Trophoblast cell (in vitro differentiated cells and primary cell): ENCODE measurements at regions not wholly inside any gene's neighbourhood (a gene's known extent, or its start where the extent isn't known, plus 50 kb on each side); places are given as distances from the start of the nearest gene placed in this dataset.

ENCODE experiments used
- DNase-seq, 2 donors: peaks; one replicate each; pipeline ENCODE4 v3.0.0-alpha.2; 2016
- H2AFZ ChIP-seq: 2 replicates; pipeline ENCODE4 v1.6.1; 2013; ENCODE audit warnings: low read length, moderate library complexity, mild to moderate bottlenecking; ENCODE audit not compliant: insufficient read depth, poor library complexity
- H2AK5ac ChIP-seq: 2 replicates; pipeline ENCODE4 v1.6.1; 2013; ENCODE audit warnings: mild to moderate bottlenecking, low read length
- H2BK120ac ChIP-seq: 2 replicates; pipeline ENCODE4 v1.6.1; 2013; ENCODE audit warnings: low read length, mild to moderate bottlenecking, moderate library complexity; ENCODE audit not compliant: insufficient read depth, poor library complexity
- H2BK12ac ChIP-seq: 2 replicates; pipeline ENCODE4 v1.6.1; 2013; ENCODE audit warnings: mild to moderate bottlenecking, low read length, moderate library complexity
- H2BK5ac ChIP-seq: 2 replicates; pipeline ENCODE4 v1.6.1; 2013; ENCODE audit warnings: low read length, low read depth, moderate library complexity, mild to moderate bottlenecking; ENCODE audit not compliant: poor library complexity
- H3K14ac ChIP-seq: 2 replicates; pipeline ENCODE4 v1.6.1; 2013; ENCODE audit warnings: mild to moderate bottlenecking, low read length
- H3K18ac ChIP-seq: 2 replicates; pipeline ENCODE4 v1.6.1; 2013; ENCODE audit warnings: mild to moderate bottlenecking, low read length
- H3K23ac ChIP-seq: 2 replicates; pipeline ENCODE4 v1.6.1; 2013; ENCODE audit warnings: low read length
- H3K27ac ChIP-seq: 2 replicates; pipeline ENCODE4 v1.5.1; 2013; ENCODE audit warnings: low read depth, mild to moderate bottlenecking, inconsistent platforms, low read length, moderate library complexity
- H3K27me3 ChIP-seq: 2 replicates; pipeline ENCODE4 v1.6.1; 2013; ENCODE audit warnings: inconsistent platforms, mild to moderate bottlenecking, low read length, moderate library complexity; ENCODE audit not compliant: insufficient read depth
- H3K36me3 ChIP-seq, 2 experiments: 1 replicate in 1 of 2; 2 replicates in 1 of 2; pipeline ENCODE4 v1.6.1; 2013; ENCODE audit warnings: low read length in 2 of 2, mild to moderate bottlenecking in 2 of 2, moderate library complexity in 1 of 2; ENCODE audit not compliant: insufficient read depth in 2 of 2, control insufficient read depth in 1 of 2
- H3K4ac ChIP-seq: 2 replicates; pipeline ENCODE4 v1.6.1; 2013; ENCODE audit warnings: low read depth, mild to moderate bottlenecking, low read length, moderate library complexity
- H3K4me1 ChIP-seq, 2 experiments: 1 replicate in 1 of 2; 2 replicates in 1 of 2; pipeline ENCODE4 v1.6.1; 2013; ENCODE audit warnings: low read length in 2 of 2, mild to moderate bottlenecking in 2 of 2, moderate library complexity in 1 of 2; ENCODE audit not compliant: insufficient read depth in 2 of 2, control insufficient read depth in 1 of 2
- H3K4me2 ChIP-seq: 2 replicates; pipeline ENCODE4 v1.6.1; 2013; ENCODE audit warnings: inconsistent platforms, mild to moderate bottlenecking, low read length, moderate library complexity
- H3K4me3 ChIP-seq: 2 replicates; pipeline ENCODE4 v1.5.1; 2013; ENCODE audit warnings: mild to moderate bottlenecking, low read depth, low read length, inconsistent platforms
- H3K79me1 ChIP-seq: one replicate; pipeline ENCODE4 v1.6.1; 2013; ENCODE audit warnings: low read length
- H3K79me2 ChIP-seq: 2 replicates; pipeline ENCODE4 v1.6.1; 2013; ENCODE audit warnings: low read length, mild to moderate bottlenecking; ENCODE audit not compliant: control insufficient read depth, insufficient read depth, poor library complexity
- H3K9ac ChIP-seq: 2 replicates; pipeline ENCODE4 v1.6.1; 2013; ENCODE audit warnings: mild to moderate bottlenecking, low read length
- H3K9me3 ChIP-seq: 2 replicates; pipeline ENCODE4 v1.6.1; 2013; ENCODE audit warnings: low read depth, mild to moderate bottlenecking, control low read depth, inconsistent platforms, low read length; ENCODE audit not compliant: insufficient read depth
- H4K12ac ChIP-seq: 2 replicates; pipeline ENCODE4 v1.6.1; 2013; ENCODE audit warnings: low read depth, mild to moderate bottlenecking, low read length, moderate library complexity
- H4K8ac ChIP-seq: 2 replicates; pipeline ENCODE4 v1.6.1; 2013; ENCODE audit warnings: low read depth, mild to moderate bottlenecking, low read length, moderate library complexity
- H4K91ac ChIP-seq: one replicate; pipeline ENCODE4 v1.6.1; 2013; ENCODE audit warnings: low read depth, mild to moderate bottlenecking, low read length, moderate library complexity
- WGBS: extraction: QIAGEN DNeasy Blood & Tissue Kit; methylation state at CpG from one replicate; pipeline ENCODE4 v1.1.7; 2013; ENCODE audit warnings: missing lambda C conversion rate; ENCODE audit not compliant: insufficient read length, insufficient coverage; ENCODE audit errors: extremely low coverage; 5-methylcytosine and 5-hydroxymethylcytosine counted together

DNA sequence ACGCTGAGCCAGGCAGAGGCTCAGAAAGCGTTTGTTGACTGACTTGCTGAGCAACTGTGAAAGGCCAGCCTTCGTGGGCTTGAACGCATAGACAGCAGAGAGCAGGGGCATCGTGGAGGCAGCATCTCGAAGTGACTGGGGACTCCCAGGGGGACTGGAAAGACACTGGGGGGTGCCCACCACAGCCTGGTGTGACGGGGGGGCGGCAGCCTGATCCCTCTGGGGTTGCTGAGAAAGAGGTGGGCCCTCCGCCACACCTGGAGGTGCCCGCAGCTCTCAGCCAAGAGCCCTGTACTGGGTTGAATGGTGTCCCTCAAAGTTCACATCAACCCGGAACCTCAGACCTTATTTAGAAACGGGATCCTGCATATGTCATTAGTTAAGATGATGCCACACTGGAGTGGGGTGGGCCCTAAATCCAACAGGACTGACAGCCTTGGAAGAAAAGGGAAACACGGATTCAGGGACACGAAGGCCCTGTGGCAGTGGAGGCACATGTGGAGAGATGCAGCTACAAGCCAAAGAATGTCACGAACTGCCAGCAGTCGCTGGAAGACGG lies 84.6 kb downstream of the RFLNA start:
- Histone ChIP-seq H2AFZ (no peak overlapping the region), H3K27me3 (no peaks in the 10 kb centered on the region), H3K4me2 (no peak overlapping the region), H3K4ac (no peak overlapping the region), H3K79me2 (peaks cover 2% of the 10 kb centered on the region), H3K9ac (no peak overlapping the region), H3K79me1 (peaks cover 16% of the 10 kb centered on the region), H4K12ac (no peak overlapping the region), H3K9me3 (no peaks in the 10 kb centered on the region), H2BK120ac (no peak overlapping the region), H3K36me3 (peaks cover 78 to 82% of the 10 kb centered on the region in 2 experiments), H3K18ac (peak overlapping the region; percentile 23), H4K8ac (no peak overlapping the region), H3K4me1 (peaks cover 36 to 39% of the 10 kb centered on the region in 2 experiments), H3K27ac (peak overlapping the region; percentile 15), H3K23ac (no peak overlapping the region), H2BK5ac (no peak overlapping the region), H3K4me3 (no peak overlapping the region), H3K14ac (peak overlapping the region; percentile 22), H4K91ac (no peak overlapping the region), H2BK12ac (peak overlapping the region; percentile 3), H2AK5ac (no peak overlapping the region)
- DNase-seq = no peak
- no CpG with 5 or more reads among the region's 17 CpGs for WGBS

GRCh38 chr12:124378926-124379325 lies 84.0 kb downstream of the RFLNA start:
- Histone ChIP-seq H3K14ac (no peak overlapping the region), H3K4ac (no peak overlapping the region), H3K79me2 (no peaks in the 10 kb centered on the region), H3K27me3 (no peaks in the 10 kb centered on the region), H4K91ac (no peak overlapping the region), H3K9me3 (no peaks in the 10 kb centered on the region), H3K4me3 (no peak overlapping the region), H2BK5ac (no peak overlapping the region), H3K27ac (no peak overlapping the region), H3K18ac (peak overlapping the region; percentile 60), H3K9ac (no peak overlapping the region), H4K12ac (no peak overlapping the region), H4K8ac (no peak overlapping the region), H3K4me1 (peaks cover 32 to 33% of the 10 kb centered on the region in 2 experiments), H2AK5ac (peak overlapping the region; percentile 13), H2AFZ (no peak overlapping the region), H3K36me3 (peaks cover 78 to 82% of the 10 kb centered on the region in 2 experiments), H3K4me2 (no peak overlapping the region), H3K23ac (no peak overlapping the region), H2BK12ac (peak overlapping the region; percentile 18), H2BK120ac (no peak overlapping the region), H3K79me1 (peaks cover 11% of the 10 kb centered on the region)
- WGBS = no CpG with 5 or more reads among the region's 13 CpGs
- no peak for DNase-seq

DNA sequence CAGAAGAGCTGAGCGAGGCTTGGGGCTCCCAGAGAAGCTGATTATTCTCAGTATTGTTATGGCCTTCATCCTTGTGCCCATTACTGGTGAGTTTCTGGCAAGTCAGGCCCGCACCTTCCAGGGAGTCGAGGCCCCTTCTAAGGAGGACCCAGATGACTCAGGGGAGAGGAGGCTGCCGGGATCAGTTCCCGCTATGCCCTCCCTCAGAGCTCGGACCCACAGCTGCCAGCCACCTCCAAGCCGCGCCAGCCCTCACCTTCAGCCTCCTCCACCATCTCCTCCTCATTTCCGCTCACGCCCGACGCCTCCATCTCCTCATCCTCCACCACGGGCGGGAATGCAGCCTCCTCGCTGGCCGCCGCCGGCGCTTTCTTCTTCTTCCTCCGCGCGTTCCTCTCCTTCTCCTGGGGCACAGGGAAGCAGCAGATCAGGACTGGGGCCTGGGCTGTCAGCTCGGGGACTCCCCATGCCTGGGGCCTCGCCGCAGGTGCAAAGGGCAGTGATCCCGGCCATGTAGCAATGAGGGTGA lies 83.2 kb downstream of the RFLNA start:
- Histone ChIP-seq H3K27me3 (no peaks in the 10 kb centered on the region), H3K79me2 (no peaks in the 10 kb centered on the region), H3K4me2 (no peak overlapping the region), H4K12ac (no peak overlapping the region), H3K4me1 (peaks cover 30 to 33% of the 10 kb centered on the region in 2 experiments), H3K79me1 (peaks cover 11% of the 10 kb centered on the region), H3K14ac (no peak overlapping the region), H2AK5ac (no peak overlapping the region), H3K4me3 (no peak overlapping the region), H3K18ac (peak overlapping the region; percentile 52), H4K91ac (no peak overlapping the region), H3K27ac (no peak overlapping the region), H3K9me3 (peaks cover under 1% of the 10 kb centered on the region), H3K36me3 (peaks cover 76 to 80% of the 10 kb centered on the region in 2 experiments), H3K4ac (no peak overlapping the region), H2AFZ (no peak overlapping the region), H3K23ac (no peak overlapping the region), H4K8ac (no peak overlapping the region), H2BK120ac (no peak overlapping the region), H2BK12ac (no peak overlapping the region), H3K9ac (no peak overlapping the region), H2BK5ac (no peak overlapping the region)
- DNase-seq = peak in 1 of 2 donors; percentile 57
- WGBS = 100% methylated on average over 4 of the region's 26 CpGs

DNA sequence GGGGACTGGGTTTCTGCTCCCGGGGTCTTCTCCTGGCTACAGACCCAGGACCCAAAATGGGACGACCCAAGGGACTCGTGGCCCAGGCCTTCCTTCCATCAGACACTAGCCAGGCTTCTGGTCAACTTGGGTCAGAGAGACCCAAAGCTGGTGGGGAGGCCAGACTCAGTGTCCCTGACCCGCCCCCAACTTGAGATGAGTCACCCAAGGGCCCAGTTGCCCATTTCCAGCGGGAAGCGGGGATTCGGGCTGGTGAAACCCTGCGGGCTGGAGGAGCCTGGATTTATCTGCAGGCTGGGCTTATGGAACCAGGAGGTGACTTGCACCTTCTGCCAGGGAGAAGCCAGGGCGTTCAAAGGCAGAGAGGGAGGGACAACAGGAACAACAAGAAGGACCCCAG lies 81.5 kb downstream of the RFLNA start:
- Histone ChIP-seq H3K36me3 (peaks cover 81 to 82% of the 10 kb centered on the region in 2 experiments), H3K27ac (no peak overlapping the region), H2BK5ac (no peak overlapping the region), H3K4me2 (no peak overlapping the region), H3K4me3 (no peak overlapping the region), H3K14ac (no peak overlapping the region), H2AK5ac (no peak overlapping the region), H3K23ac (no peak overlapping the region), H3K9me3 (peaks cover 2% of the 10 kb centered on the region), H2AFZ (no peak overlapping the region), H2BK12ac (no peak overlapping the region), H4K12ac (no peak overlapping the region), H3K79me2 (no peaks in the 10 kb centered on the region), H3K27me3 (no peaks in the 10 kb centered on the region), H3K79me1 (peaks cover 4% of the 10 kb centered on the region), H4K8ac (no peak overlapping the region), H2BK120ac (no peak overlapping the region), H3K4ac (no peak overlapping the region), H3K18ac (no peak overlapping the region), H3K4me1 (peaks cover 14 to 20% of the 10 kb centered on the region in 2 experiments), H4K91ac (no peak overlapping the region), H3K9ac (no peak overlapping the region)
- DNase-seq = no peak
- WGBS = no CpG with 5 or more reads among the region's 9 CpGs
